Motor neuron (in vitro differentiated cells): ENCODE measurements at regions not wholly inside any gene's neighbourhood (a gene's known extent, or its start where the extent isn't known, plus 50 kb on each side); places are given as distances from the start of the nearest gene placed in this dataset.
"Not testable (repeated sequence)": the region's sequence is repeated elsewhere in the genome, so short reads cannot be mapped to it uniquely, and the experiment has no call there.

Source experiments
- ATAC-seq, 8 experiments: fragments of 200-7000 bp; cut with Tn5 transposase; replicated peaks in 6 of 8; 2 replicates each; pipeline ENCODE4 v1.8.0; 2021; ENCODE audit warnings: mild to moderate bottlenecking in 8 of 8, moderate library complexity in 8 of 8
- H3K27ac ChIP-seq, 2 donors: fragments of 250-450 bp; sonication (Bioruptor Pico); 2 replicates each; pipeline ENCODE4 v1.9.0; 2021; ENCODE audit warnings: antibody characterized with exemption in 2 of 2, mild to moderate bottlenecking in 2 of 2, moderate library complexity in 1 of 2
- H3K4me1 ChIP-seq, 2 donors: fragments of 250-450 bp; sonication (Bioruptor Pico); replicated peaks in 1 of 2; 2 replicates each; pipeline ENCODE4 v1.6.1; 2021; ENCODE audit warnings: antibody characterized with exemption in 2 of 2, mild to moderate bottlenecking in 2 of 2, moderate library complexity in 1 of 2
- H3K4me3 ChIP-seq, 5 donors: fragments of 250-450 bp; sonication (Bioruptor Pico); 2 replicates each; pipeline ENCODE4 v1.9.0; 2021; ENCODE audit warnings: antibody characterized with exemption in 5 of 5, mild to moderate bottlenecking in 5 of 5, moderate library complexity in 4 of 5
- WGBS, 10 experiments: fragments of 450-650 bp; shearing (Covaris generic); methylation state at CpG; one replicate each; pipeline ENCODE4 v1.0.0; 2022; 5-methylcytosine and 5-hydroxymethylcytosine counted together
- in situ Hi-C, 9 experiments: fragments of 400-800 bp; cut with MboI; loops; one replicate each; pipeline ENCODE4 v1.15.0; 2021; ENCODE audit warnings: low sequenced_read_pairs in 9 of 9, low pct_unique_long_range_greater_than_20kb in 2 of 9; ENCODE audit not compliant: unreplicated experiment in 9 of 9

- in situ Hi-C loops, ATAC-seq, H3K4me3 ChIP-seq, H3K27ac ChIP-seq, H3K4me1 ChIP-seq: not testable (repeated sequence)
- no CpG with 5 or more reads among the region's 10 CpGs for WGBS, 10 experiments
Measured at GRCh38 chr16:32039919-32040318, 166.3 kb downstream of the ZNF267 start.

- H3K4me1 ChIP-seq, ATAC-seq, H3K4me3 ChIP-seq, in situ Hi-C loops, H3K27ac ChIP-seq: not testable (repeated sequence)
- 20% methylated on average over 1 of the region's 13 CpGs; no CpG with 5 or more reads in 9 of the 10 experiments for WGBS, 10 experiments
Measured at GRCh38 chr16:32066016-32066651, 187.0 kb upstream of the TP53TG3D start.

DNA sequence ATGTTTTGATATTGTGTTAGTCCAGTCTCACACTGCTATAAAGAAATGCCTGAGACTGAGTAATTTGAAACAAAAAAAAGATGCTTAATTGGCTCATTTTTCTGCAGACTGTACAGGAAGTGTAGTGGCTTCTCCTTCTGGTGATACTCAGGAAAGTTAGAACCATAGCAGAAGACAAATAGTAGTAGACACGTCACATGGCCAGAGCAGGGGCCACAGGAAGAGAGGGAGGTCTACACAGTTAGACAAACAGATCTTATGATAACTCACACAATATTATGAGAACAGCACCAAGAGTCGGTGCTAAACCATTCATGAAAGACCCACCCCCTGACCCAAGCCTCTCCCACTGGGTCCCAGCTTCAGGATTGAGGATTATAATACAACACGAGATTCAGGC lies 181.5 kb upstream of the TP53TG3D start:
- H3K27ac ChIP-seq, H3K4me3 ChIP-seq, in situ Hi-C loops, ATAC-seq, H3K4me1 ChIP-seq: not testable (repeated sequence)
- no CpG with 5 or more reads among the region's 3 CpGs for WGBS, 10 experiments

DNA sequence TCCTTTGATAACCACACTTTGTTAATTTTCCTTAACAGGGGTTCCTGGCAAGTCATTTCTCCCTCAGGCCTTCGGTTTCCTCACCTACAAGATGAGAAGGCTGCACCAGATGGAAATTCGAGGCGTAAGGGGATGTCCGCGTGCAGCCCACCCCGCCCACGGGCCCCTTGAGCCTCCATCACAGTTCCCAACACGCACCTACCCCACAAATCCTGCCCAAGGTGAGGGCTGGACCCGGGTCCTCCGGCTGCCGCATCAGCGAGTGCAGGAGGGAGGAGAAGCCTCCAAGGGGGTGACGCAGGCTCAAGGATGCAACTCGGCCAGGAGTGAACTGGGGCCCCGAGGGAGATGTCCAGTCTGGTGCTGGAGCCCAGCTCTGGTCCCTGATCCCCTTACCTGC lies 169.2 kb upstream of the TP53TG3D start:
- H3K4me3 ChIP-seq, ATAC-seq, H3K4me1 ChIP-seq, in situ Hi-C loops, H3K27ac ChIP-seq: not testable (repeated sequence)
- no CpG with 5 or more reads among the region's 15 CpGs for WGBS, 10 experiments

- in situ Hi-C loops, H3K27ac ChIP-seq, ATAC-seq, H3K4me3 ChIP-seq, H3K4me1 ChIP-seq: not testable (repeated sequence)
- no CpG with 5 or more reads among the region's 86 CpGs for WGBS, 10 experiments
Measured at GRCh38 chr16:32084656-32085401, 168.3 kb upstream of the TP53TG3D start.

DNA sequence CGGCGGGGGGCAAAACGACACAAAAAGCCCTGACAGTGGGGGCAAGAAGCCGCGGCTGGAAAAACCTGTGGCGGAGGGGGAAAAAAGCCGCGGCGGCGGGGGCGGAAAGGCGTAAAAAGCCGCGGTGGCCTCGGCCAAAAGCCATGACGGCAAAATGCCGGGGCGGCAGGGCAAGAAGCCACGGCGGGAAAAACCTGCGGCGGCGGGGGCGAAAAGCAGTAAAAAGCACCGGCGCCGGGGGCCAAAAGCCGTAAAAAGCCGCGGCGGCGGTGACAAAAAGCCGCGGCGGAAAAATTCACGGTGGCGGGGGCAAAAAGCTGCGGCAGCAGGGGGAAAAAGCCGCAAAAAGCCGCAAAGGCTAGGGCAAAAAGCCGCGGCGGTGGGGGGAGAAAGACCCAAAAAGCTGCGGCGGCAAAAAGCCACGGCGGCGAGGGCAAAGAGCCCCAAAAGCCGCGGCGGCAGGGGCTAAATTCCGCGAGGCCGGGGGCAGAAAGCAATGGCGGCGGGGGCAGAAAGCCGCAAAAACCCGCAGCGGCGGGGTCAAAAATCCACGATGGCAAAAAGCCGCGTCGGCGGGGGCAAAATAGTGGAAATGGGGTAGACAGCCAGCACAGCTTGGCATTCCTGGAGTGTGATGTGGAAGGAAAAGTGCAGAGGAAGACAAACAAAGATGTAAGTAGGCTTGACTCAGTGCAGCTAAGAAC lies 167.5 kb upstream of the TP53TG3D start:
- ATAC-seq, H3K4me1 ChIP-seq, in situ Hi-C loops, H3K27ac ChIP-seq, H3K4me3 ChIP-seq: not testable (repeated sequence)
- WGBS, 10 experiments, result 95 to 100% methylated on average over 2 to 12 of the region's 65 CpGs; no CpG with 5 or more reads in 8 of the 10 experiments

GRCh38 chr16:32115562-32115961 lies 137.5 kb upstream of the TP53TG3D start:
- H3K4me1 ChIP-seq, ATAC-seq, H3K4me3 ChIP-seq, in situ Hi-C loops, H3K27ac ChIP-seq: not testable (repeated sequence)
- no CpG with 5 or more reads among the region's 45 CpGs for WGBS, 10 experiments

- in situ Hi-C loops, result no loop called here
- 0% methylated on average over 5 of the region's 52 CpGs; no CpG with 5 or more reads in 9 of the 10 experiments for WGBS, 10 experiments
- Histone ChIP-seq H3K4me3 (no peak overlapping the region), H3K4me1 (no peaks in the 10 kb centered on the region), H3K27ac (no peak overlapping the region)
- no peak for ATAC-seq
Measured at GRCh38 chr16:32116080-32116479, 137.0 kb upstream of the TP53TG3D start.

DNA sequence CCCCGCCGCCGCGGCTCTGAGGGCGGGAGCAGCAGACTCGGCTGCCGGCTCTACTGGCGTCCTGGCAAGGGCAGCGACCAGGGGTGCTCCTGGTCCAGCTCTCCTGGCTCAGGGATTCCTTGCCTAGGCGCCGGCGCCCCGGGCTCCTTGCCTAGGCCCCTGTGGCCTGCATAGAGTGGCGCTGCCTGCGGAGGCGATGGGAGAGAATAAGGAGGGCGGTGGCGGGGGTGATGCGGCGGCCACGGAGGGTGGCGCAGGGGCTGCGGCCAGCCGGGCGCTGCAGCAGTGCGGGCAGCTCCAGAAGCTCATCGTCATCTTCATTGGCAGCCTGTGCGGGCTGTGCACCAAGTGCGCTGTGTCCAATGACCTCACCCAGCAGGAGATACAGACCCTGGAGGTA lies 136.6 kb upstream of the TP53TG3D start:
- not testable (repeated sequence) for ATAC-seq, H3K4me3 ChIP-seq
- WGBS, 10 experiments, result no CpG with 5 or more reads among the region's 29 CpGs

DNA sequence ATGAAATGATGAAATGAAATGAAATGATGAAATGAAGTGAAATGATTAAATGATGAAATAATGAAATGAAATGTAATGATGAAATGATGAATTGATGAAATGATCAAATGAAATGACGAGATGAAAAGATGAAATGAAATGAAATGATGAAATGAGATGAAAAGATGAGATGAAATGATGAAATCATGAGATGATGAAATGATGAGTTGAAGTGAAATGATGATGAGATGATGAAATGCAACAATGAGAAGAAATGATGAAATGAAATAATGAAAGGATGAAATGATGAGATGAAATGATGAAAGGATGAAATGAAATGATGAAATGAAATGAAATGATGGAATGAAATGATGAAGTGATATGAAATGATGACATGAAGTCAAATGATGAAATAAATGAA lies 132.7 kb upstream of the TP53TG3D start:
- H3K4me1 ChIP-seq, in situ Hi-C loops, H3K4me3 ChIP-seq, ATAC-seq, H3K27ac ChIP-seq: not testable (repeated sequence)
- 0 to 28% (median 15%) methylated on average over 1 of the region's 1 CpG; no CpG with 5 or more reads in 1 of the 10 experiments for WGBS, 10 experiments

More for the DNA sequence above, 136.6 kb upstream of the TP53TG3D start:
- in situ Hi-C loops, H3K27ac ChIP-seq, H3K4me1 ChIP-seq: not testable (repeated sequence)

DNA sequence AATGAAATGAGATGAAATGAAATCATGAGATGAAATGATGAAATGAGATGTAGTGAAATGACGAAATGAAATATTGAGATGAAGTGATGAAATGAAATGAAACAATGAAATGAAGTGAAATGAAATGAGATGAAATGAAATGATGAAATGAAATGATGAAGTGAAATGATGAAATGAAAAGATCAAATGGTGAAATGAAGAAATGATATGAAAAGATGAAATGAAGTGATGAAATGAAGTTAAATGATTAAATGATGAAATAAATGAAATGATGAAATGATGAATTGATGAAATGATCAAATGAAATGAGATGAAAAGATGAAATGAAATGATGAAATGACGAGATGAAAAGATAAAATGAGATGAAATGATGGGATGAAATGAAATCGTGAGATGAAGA lies 132.3 kb upstream of the TP53TG3D start:
- H3K4me1 ChIP-seq, H3K27ac ChIP-seq, H3K4me3 ChIP-seq, in situ Hi-C loops, ATAC-seq: not testable (repeated sequence)
- WGBS, 10 experiments, result 5 to 47% (median 27%) methylated on average over 1 to 3 of the region's 3 CpGs

- H3K4me1 ChIP-seq, ATAC-seq, H3K4me3 ChIP-seq, in situ Hi-C loops, H3K27ac ChIP-seq: not testable (repeated sequence)
- WGBS, 10 experiments, result 3 to 54% (median 20%) methylated on average over 1 to 2 of the region's 2 CpGs; no CpG with 5 or more reads in 1 of the 10 experiments
Measured at GRCh38 chr16:32121273-32121900, 131.7 kb upstream of the TP53TG3D start.

DNA sequence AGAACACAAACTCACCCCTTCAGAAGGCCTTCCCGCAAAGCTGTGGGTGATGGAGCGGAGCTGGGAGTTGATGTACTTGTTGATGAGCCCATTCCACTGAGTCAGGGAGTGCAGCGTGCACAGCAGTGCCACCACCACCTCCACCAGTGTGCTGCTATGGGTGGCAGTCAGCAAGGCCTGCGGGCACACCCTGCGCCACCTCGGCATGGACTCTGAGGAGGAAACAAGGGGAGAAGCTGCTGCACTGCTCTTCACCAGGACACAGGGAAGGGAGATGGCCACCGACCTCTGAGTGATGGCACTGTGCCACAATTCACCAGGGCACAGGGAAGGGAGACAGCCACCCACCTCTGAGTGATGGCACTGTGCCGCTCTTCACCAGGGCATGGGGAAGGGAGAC lies 100.7 kb upstream of the TP53TG3D start:
- H3K4me1 ChIP-seq, ATAC-seq, H3K4me3 ChIP-seq, in situ Hi-C loops, H3K27ac ChIP-seq: not testable (repeated sequence)
- no CpG with 5 or more reads among the region's 8 CpGs for WGBS, 10 experiments
